Panc1 (cell line): ENCODE measurements at regions not wholly inside any gene's neighbourhood (a gene's known extent, or its start where the extent isn't known, plus 50 kb on each side); places are given as distances from the start of the nearest gene placed in this dataset.
"Not testable (repeated sequence)": the region's sequence is repeated elsewhere in the genome, so short reads cannot be mapped to it uniquely, and the experiment has no call there.

Source experiments
- ATAC-seq: fragments of 200-7000 bp; cut with Tn5 transposase; 2 replicates; pipeline ENCODE4 v1.9.1; 2020; ENCODE audit warnings: mild to moderate bottlenecking, moderate library complexity
- BruUV-seq: library from RNA; stranded (reverse); fragments of 400-500 nt; replicated peaks from 2 replicates; lab custom pipeline; 2021; lab: Mats Ljungman, UMichigan
- CTCF ChIA-PET: fragments of 300-600 bp; sonication (Branson Sonifier 250); formaldehyde crosslinking; loops from one replicate; lab custom pipeline; 2022; ENCODE audit warnings: antibody characterized with exemption; lab: Charles Lee
- POLR2A ChIA-PET: fragments of 300-600 bp; sonication (Branson Sonifier 250); formaldehyde crosslinking; loops from one replicate; lab custom pipeline; 2022; ENCODE audit warnings: antibody characterized with exemption; lab: Charles Lee
- DNase-seq: peaks from one replicate; pipeline ENCODE4 v3.0.0-alpha.2; 2010; ENCODE audit warnings: low read depth, low spot score
- H3K27ac ChIP-seq: 2 replicates; pipeline ENCODE4 v1.5.1; 2011; ENCODE audit warnings: mild to moderate bottlenecking, low read length, inconsistent platforms
- H3K27me3 ChIP-seq: fragments of 200-500 bp; sonication (Bioruptor generic); 2 replicates; pipeline ENCODE4 v1.6.0; 2014; ENCODE audit warnings: low read length, inconsistent platforms; ENCODE audit not compliant: control insufficient read depth, insufficient read depth
- H3K36me3 ChIP-seq: fragments of 200-500 bp; sonication (Bioruptor generic); 2 replicates; pipeline ENCODE4 v1.5.1; 2014; ENCODE audit warnings: inconsistent platforms, mild to moderate bottlenecking, low read length, moderate library complexity; ENCODE audit not compliant: control insufficient read depth, insufficient read depth
- H3K4me1 ChIP-seq: 2 replicates; pipeline ENCODE4 v1.5.1; 2011; ENCODE audit warnings: inconsistent platforms, mild to moderate bottlenecking, low read length, moderate library complexity; ENCODE audit not compliant: control insufficient read depth, insufficient read depth
- H3K4me3 ChIP-seq, 2 experiments: 2 replicates each; pipeline ENCODE4 v1.5.1; 2011 to 2012; ENCODE audit warnings: low read depth in 2 of 2, low read length in 2 of 2, mild to moderate bottlenecking in 2 of 2, inconsistent platforms in 1 of 2, moderate library complexity in 1 of 2
- H3K9me3 ChIP-seq: fragments of 200-500 bp; sonication (Bioruptor generic); 2 replicates; pipeline ENCODE4 v1.5.1; 2014; ENCODE audit warnings: low read depth, mild to moderate bottlenecking, inconsistent platforms, low read length, moderate library complexity; ENCODE audit not compliant: control insufficient read depth, insufficient read depth
- CTCF ChIP-seq: fragments of 450-650 bp; IDR thresholded peaks from 2 replicates; pipeline ENCODE4 v1.5.1; 2017; ENCODE audit warnings: mild to moderate bottlenecking
- POLR2AphosphoS5 ChIP-seq: IDR thresholded peaks from 2 replicates; pipeline ENCODE4 v1.6.1; 2012; ENCODE audit warnings: mild to moderate bottlenecking, low read depth, low read length, moderate library complexity
- REST ChIP-seq, 2 experiments: IDR thresholded peaks; 2 replicates each; pipeline ENCODE4 v1.6.1; 2011 to 2012; ENCODE audit warnings: low read depth in 2 of 2, control low read depth in 1 of 2, low read length in 1 of 2, mild to moderate bottlenecking in 1 of 2, moderate library complexity in 1 of 2; ENCODE audit not compliant: insufficient read depth in 1 of 2
- SIN3A ChIP-seq: IDR thresholded peaks from 2 replicates; pipeline ENCODE4 v1.6.1; 2012; ENCODE audit warnings: low read depth, mild to moderate bottlenecking, low read length, moderate library complexity, borderline replicate concordance; ENCODE audit not compliant: insufficient read depth
- TCF7L2 ChIP-seq: IDR thresholded peaks from 2 replicates; pipeline ENCODE4 v1.6.1; 2011; ENCODE audit warnings: mild to moderate bottlenecking, low read depth, low read length, inconsistent platforms
- in situ Hi-C: cut with HindIII; loops from 2 replicates; pipeline ENCODE4 v1.10.0; 2016; ENCODE audit warnings: low sequenced_read_pairs, low pct_unique_long_range_greater_than_20kb
- intact Hi-C: fragments of 100-400 bp; cut with micrococcal nuclease; formaldehyde crosslinking; loops from one replicate; pipeline ENCODE4 v1.10.0; 2022; ENCODE audit not compliant: unreplicated experiment

- BruUV-seq, result no TSS peak
- ATAC-seq, result no peak
- POLR2A ChIA-PET, result no interaction called here
Measured at GRCh38 chr3:154656486-154656885, 226.5 kb upstream of the GPR149 start.

GRCh38 chr3:154642145-154642544 is 212.2 kb upstream of the GPR149 start:
- ATAC-seq, result no peak
- Histone ChIP-seq H3K4me3 (no peak overlapping the region), H3K36me3 (no peaks in the 10 kb centered on the region), H3K9me3 (no peaks in the 10 kb centered on the region), H3K27me3 (no peaks in the 10 kb centered on the region), H3K27ac (no peak overlapping the region), H3K4me1 (no peaks in the 10 kb centered on the region)
- BruUV-seq, result no TSS peak
- DNase-seq, result no peak
- in situ Hi-C loops, result no loop called here
- intact Hi-C loops, result no loop called here
- CTCF ChIA-PET, result no interaction called here
- POLR2A ChIA-PET, result no interaction called here
- no peak for TF ChIP-seq REST (IDR thresholded peaks at IDR 0.05; ENCODE audit: insufficient read depth in 1 of 2, low read depth in 2 of 2, low read length in 1 of 2)

More at GRCh38 chr3:154656486-154656885, 226.5 kb upstream of the GPR149 start:
- CTCF ChIA-PET, result no interaction called here
- Histone ChIP-seq H3K4me3 (no peak overlapping the region), H3K27ac (no peak overlapping the region), H3K36me3 (no peaks in the 10 kb centered on the region), H3K9me3 (no peaks in the 10 kb centered on the region), H3K4me1 (no peaks in the 10 kb centered on the region), H3K27me3 (no peaks in the 10 kb centered on the region)
- in situ Hi-C loops (no loop called here), intact Hi-C loops (no loop called here)
- TF ChIP-seq POLR2AphosphoS5, result no peak
- no peak for TF ChIP-seq TCF7L2
- no peak for DNase-seq

- intact Hi-C loops, result no loop called here
- ATAC-seq (no peak), DNase-seq (no peak)
- BruUV-seq, result no TSS peak
- TF ChIP-seq TCF7L2 (no peak), REST (IDR thresholded peaks at IDR 0.05; ENCODE audit: insufficient read depth in 1 of 2, low read depth in 2 of 2, low read length in 1 of 2) (no peak), CTCF (no peak), SIN3A (no peak), POLR2AphosphoS5 (no peak)
- in situ Hi-C loops, result no loop called here
- Histone ChIP-seq H3K36me3 (no peaks in the 10 kb centered on the region), H3K27me3 (no peaks in the 10 kb centered on the region), H3K9me3 (no peaks in the 10 kb centered on the region), H3K4me1 (no peaks in the 10 kb centered on the region), H3K27ac (no peak overlapping the region), H3K4me3 (no peak overlapping the region)
- ChIA-PET POLR2A (no interaction called here), CTCF (no interaction called here)
Measured at GRCh38 chr3:154625756-154626155, 195.8 kb upstream of the GPR149 start.

GRCh38 chr3:154619621-154620020 is 189.6 kb upstream of the GPR149 start:
- CTCF ChIA-PET, H3K27me3 ChIP-seq, H3K4me1 ChIP-seq, H3K9me3 ChIP-seq, H3K36me3 ChIP-seq, H3K4me3 ChIP-seq, in situ Hi-C loops, POLR2A ChIA-PET, BruUV-seq, ATAC-seq, intact Hi-C loops, H3K27ac ChIP-seq, DNase-seq: not testable (repeated sequence)
